Skeletal muscle cell (primary cell): ENCODE measurements at regions not wholly inside any gene's neighbourhood (a gene's known extent, or its start where the extent isn't known, plus 50 kb on each side); places are given as distances from the start of the nearest gene placed in this dataset.
"Not testable (repeated sequence)": the region's sequence is repeated elsewhere in the genome, so short reads cannot be mapped to it uniquely, and the experiment has no call there.

Experiments used
- DNase-seq: peaks from one replicate; pipeline ENCODE4 v3.0.0-alpha.2; 2010; ENCODE audit warnings: low read depth
- H3K4me3 ChIP-seq: 2 replicates; pipeline ENCODE4 v1.5.1; 2011; ENCODE audit warnings: low read depth, mild to moderate bottlenecking, control low read depth, low read length, moderate library complexity

GRCh38 chrX:139158256-139158655 is 372.3 kb upstream of the F9 start:
- no peak overlapping the region for H3K4me3 ChIP-seq
- no peak for DNase-seq

GRCh38 chrX:139156356-139156755 is 374.2 kb upstream of the F9 start:
- no peak overlapping the region for H3K4me3 ChIP-seq
- DNase-seq: no peak

GRCh38 chrX:139146625-139147024 is 383.9 kb upstream of the F9 start:
- H3K4me3 ChIP-seq, DNase-seq: not testable (repeated sequence)

GRCh38 chrX:139141370-139141769 is 389.2 kb upstream of the F9 start:
- no peak for DNase-seq
- H3K4me3 ChIP-seq: no peak overlapping the region

GRCh38 chrX:139134316-139134715 is 396.2 kb upstream of the F9 start:
- no peak overlapping the region for H3K4me3 ChIP-seq
- no peak for DNase-seq

GRCh38 chrX:139126493-139126892 is 404.0 kb upstream of the F9 start:
- H3K4me3 ChIP-seq: no peak overlapping the region
- no peak for DNase-seq

- H3K4me3 ChIP-seq: no peak overlapping the region
- no peak for DNase-seq
Measured at GRCh38 chrX:139125916-139126315, 404.6 kb upstream of the F9 start.

GRCh38 chrX:139121616-139122286 is 408.8 kb upstream of the F9 start:
- DNase-seq: no peak
- no peak overlapping the region for H3K4me3 ChIP-seq

- DNase-seq: no peak
- H3K4me3 ChIP-seq: no peak overlapping the region
Measured at GRCh38 chrX:139120760-139121159, 409.2 kb upstream of the FGF13 start.

- no peak for DNase-seq
- no peak overlapping the region for H3K4me3 ChIP-seq
Measured at GRCh38 chrX:139113708-139114107, 402.2 kb upstream of the FGF13 start.

- no peak overlapping the region for H3K4me3 ChIP-seq
- DNase-seq: peak; percentile 40
Measured at GRCh38 chrX:139112432-139112831, 400.9 kb upstream of the FGF13 start.

GRCh38 chrX:139106069-139106468 is 394.6 kb upstream of the FGF13 start:
- DNase-seq: no peak
- H3K4me3 ChIP-seq: no peak overlapping the region

GRCh38 chrX:139094671-139095592 is 383.4 kb upstream of the FGF13 start:
- DNase-seq: no peak
- H3K4me3 ChIP-seq: no peak overlapping the region

- no peak overlapping the region for H3K4me3 ChIP-seq
- no peak for DNase-seq
Measured at GRCh38 chrX:139093201-139093600, 381.7 kb upstream of the FGF13 start.

GRCh38 chrX:139091878-139092277 is 380.4 kb upstream of the FGF13 start:
- no peak for DNase-seq
- no peak overlapping the region for H3K4me3 ChIP-seq

- no peak overlapping the region for H3K4me3 ChIP-seq
- no peak for DNase-seq
Measured at GRCh38 chrX:139091066-139091465, 379.5 kb upstream of the FGF13 start.

- H3K4me3 ChIP-seq: no peak overlapping the region
- DNase-seq: no peak
Measured at GRCh38 chrX:139086246-139086645, 374.7 kb upstream of the FGF13 start.

- no peak for DNase-seq
- H3K4me3 ChIP-seq: no peak overlapping the region
Measured at GRCh38 chrX:139085404-139085803, 373.9 kb upstream of the FGF13 start.

GRCh38 chrX:139083191-139083590 is 371.7 kb upstream of the FGF13 start:
- no peak overlapping the region for H3K4me3 ChIP-seq
- no peak for DNase-seq

- H3K4me3 ChIP-seq: no peak overlapping the region
- DNase-seq: no peak
Measured at GRCh38 chrX:139081965-139082364, 370.4 kb upstream of the FGF13 start.

- no peak for DNase-seq
- no peak overlapping the region for H3K4me3 ChIP-seq
Measured at GRCh38 chrX:139079789-139080188, 368.3 kb upstream of the FGF13 start.
